WI38 (cell line): ENCODE measurements at regions not wholly inside any gene's neighbourhood (a gene's known extent, or its start where the extent isn't known, plus 50 kb on each side); places are given as distances from the start of the nearest gene placed in this dataset.

ENCODE experiments used
- H3K4me3 ChIP-seq: 2 replicates; pipeline ENCODE4 v1.5.1; 2011; ENCODE audit warnings: low read depth, mild to moderate bottlenecking, control low read depth, low read length
- CTCF ChIP-seq: IDR thresholded peaks from 2 replicates; pipeline ENCODE4 v1.5.1; 2012; ENCODE audit warnings: low read depth, mild to moderate bottlenecking, control low read depth, low read length

GRCh38 chr2:39508198-39508597 lies 71.1 kb upstream of the MAP4K3 start:
- no peak overlapping the region for H3K4me3 ChIP-seq
- no peak for TF ChIP-seq CTCF

GRCh38 chr2:39510140-39510539 lies 73.1 kb upstream of the MAP4K3 start:
- TF ChIP-seq CTCF = no peak
- no peak overlapping the region for H3K4me3 ChIP-seq

GRCh38 chr2:39511219-39511604 lies 74.1 kb upstream of the MAP4K3 start:
- no peak for TF ChIP-seq CTCF
- no peak overlapping the region for H3K4me3 ChIP-seq

- no peak overlapping the region for H3K4me3 ChIP-seq
- TF ChIP-seq CTCF = no peak
These were observed 74.7 kb upstream of the MAP4K3 start for GRCh38 chr2:39511605-39512433.

- no peak overlapping the region for H3K4me3 ChIP-seq
- TF ChIP-seq CTCF = no peak
These were observed 75.4 kb upstream of the MAP4K3 start for GRCh38 chr2:39512434-39512935.

- TF ChIP-seq CTCF = no peak
These were observed 75.9 kb upstream of the MAP4K3 start for GRCh38 chr2:39512941-39513340.

GRCh38 chr2:39513641-39514094 lies 76.6 kb upstream of the MAP4K3 start:
- no peak overlapping the region for H3K4me3 ChIP-seq
- peak; percentile 60 for TF ChIP-seq CTCF

More at GRCh38 chr2:39512941-39513340, 75.9 kb upstream of the MAP4K3 start:
- H3K4me3 ChIP-seq = no peak overlapping the region
